ENCODE measurements at regions not wholly inside any gene's neighbourhood (a gene's known extent, or its start where the extent isn't known, plus 50 kb on each side); places are given as distances from the start of the nearest gene placed in this dataset.

DNA sequence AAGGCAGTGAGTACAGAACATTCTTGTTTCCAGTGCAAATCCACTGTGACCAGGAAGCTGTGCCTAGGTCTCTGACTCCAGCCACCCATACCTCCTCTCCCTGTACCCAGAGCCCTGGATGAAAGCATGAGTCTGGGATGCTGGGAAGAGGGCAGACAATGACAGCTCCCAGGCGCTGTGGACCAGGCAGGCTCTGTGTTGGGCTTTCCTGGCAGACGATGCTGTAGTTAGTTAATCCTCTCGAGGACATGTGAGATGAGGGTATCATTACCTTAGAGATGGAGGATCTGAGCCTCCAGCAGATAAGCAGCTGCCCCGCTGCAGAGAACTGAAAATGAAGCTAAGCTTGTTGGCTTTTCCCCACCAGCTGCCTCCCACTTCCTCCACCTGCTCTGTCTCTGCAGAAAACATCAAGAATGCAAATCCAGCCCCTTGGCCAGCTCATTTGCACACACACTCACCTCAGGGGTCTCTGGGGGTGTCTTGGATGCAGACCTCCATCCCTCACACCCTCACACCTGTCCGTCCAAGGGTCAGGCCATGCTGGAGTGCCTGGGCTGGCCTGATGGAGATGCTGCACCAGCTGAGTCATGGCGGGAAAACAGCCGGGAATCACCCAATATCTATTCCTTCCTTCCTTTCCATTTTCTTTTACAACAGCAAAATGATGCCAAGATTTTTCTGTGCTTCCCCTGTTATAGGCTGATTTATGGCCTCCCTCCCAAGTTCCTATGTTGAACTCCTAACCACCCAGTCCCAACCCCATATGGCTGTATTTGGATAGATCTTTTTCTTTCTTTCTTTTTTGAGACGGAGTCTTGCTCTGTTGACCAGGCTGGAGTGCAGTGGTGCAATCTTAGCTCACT lies 94.9 kb upstream of the SEPTIN5 start:
- H3K27ac Mint-ChIP-seq (ENCODE audit: unreplicated experiment), result no peak overlapping the region
- ChIA-PET CTCF (no interaction called here), POLR2A (no interaction called here)
- no peak overlapping the region for H3K4me3 Mint-ChIP-seq (ENCODE audit: unreplicated experiment)
- no peaks in the 10 kb centered on the region for H3K36me3 ChIP-seq (ENCODE audit: control insufficient read depth, insufficient read depth, low read length)
- no TSS peak for BruUV-seq (replicated peaks)
- no peak overlapping the region for H3K4me3 ChIP-seq (ENCODE audit: low read depth, low read length)
- intact Hi-C loops (cut with micrococcal nuclease; ENCODE audit: unreplicated experiment), result no loop called here
- H3K36me3 Mint-ChIP-seq (ENCODE audit: insufficient read depth, unreplicated experiment), result no peaks in the 10 kb centered on the region
- no peak for TF ChIP-seq CTCF (IDR thresholded peaks at IDR 0.05; ENCODE audit: insufficient read depth in 1 of 2, low read depth in 1 of 2, low read length in 1 of 2, severe bottlenecking in 1 of 2, unreplicated experiment in 1 of 2)
- H3K27me3 ChIP-seq (replicated peaks; ENCODE audit: control insufficient read depth, insufficient read depth, low read length), result no peaks in the 10 kb centered on the region
- no peaks in the 10 kb centered on the region for H3K9me3 Mint-ChIP-seq (ENCODE audit: unreplicated experiment)
- peaks cover 15% of the 10 kb centered on the region for H3K27me3 Mint-ChIP-seq (ENCODE audit: insufficient read depth, unreplicated experiment)
- H3K9me3 ChIP-seq, result no peaks in the 10 kb centered on the region
- H3K4me1 ChIP-seq, result no peaks in the 10 kb centered on the region
- no peak for DNase-seq
- no peaks in the 10 kb centered on the region for H3K4me1 Mint-ChIP-seq (ENCODE audit: low read depth, unreplicated experiment)

DNA sequence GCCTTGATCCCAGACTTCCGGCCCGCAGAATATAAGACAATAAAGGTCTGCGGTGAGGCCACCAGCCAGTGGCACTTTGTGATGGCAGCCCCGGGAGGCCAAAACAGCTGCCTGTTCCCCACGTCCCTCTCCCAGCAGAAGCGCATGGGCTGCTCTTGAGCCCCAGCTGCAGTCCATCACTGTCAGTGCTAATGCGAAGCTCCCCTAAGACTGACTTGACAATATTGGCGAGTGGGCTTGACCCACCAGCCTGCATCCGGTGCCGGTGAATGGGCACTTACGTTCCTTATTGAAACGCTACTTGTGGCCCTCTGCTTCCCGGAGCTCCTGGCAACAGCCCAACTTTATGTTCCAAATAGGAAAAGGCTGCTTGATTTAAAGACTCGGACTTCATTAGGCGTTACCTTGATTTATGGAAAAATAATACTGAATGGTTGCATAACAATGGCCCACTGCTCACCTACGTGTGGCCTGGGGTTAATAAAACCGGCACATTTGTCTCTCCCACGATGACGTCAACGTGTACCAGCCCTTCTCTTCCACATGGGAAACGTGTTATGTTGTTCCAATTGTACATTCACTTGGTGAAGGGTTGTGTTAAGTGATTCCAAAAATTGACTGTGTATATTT lies 93.4 kb upstream of the SEPTIN5 start:
- no TSS peak for BruUV-seq (replicated peaks)

More for the DNA sequence above, 93.4 kb upstream of the SEPTIN5 start:
- Mint-ChIP-seq H3K4me1 (ENCODE audit: low read depth, unreplicated experiment) (no peaks in the 10 kb centered on the region), H3K36me3 (ENCODE audit: insufficient read depth, unreplicated experiment) (no peaks in the 10 kb centered on the region), H3K27ac (ENCODE audit: unreplicated experiment) (no peak overlapping the region), H3K27me3 (ENCODE audit: insufficient read depth, unreplicated experiment) (peaks cover 8% of the 10 kb centered on the region), H3K4me3 (ENCODE audit: unreplicated experiment) (no peak overlapping the region), H3K9me3 (ENCODE audit: unreplicated experiment) (no peaks in the 10 kb centered on the region)
- ChIA-PET CTCF (no interaction called here), POLR2A (no interaction called here)
- intact Hi-C loops (cut with micrococcal nuclease; ENCODE audit: unreplicated experiment), result no loop called here
- Histone ChIP-seq H3K27me3 (replicated peaks; ENCODE audit: control insufficient read depth, insufficient read depth, low read length) (no peaks in the 10 kb centered on the region), H3K4me1 (no peaks in the 10 kb centered on the region), H3K36me3 (ENCODE audit: control insufficient read depth, insufficient read depth, low read length) (no peaks in the 10 kb centered on the region), H3K4me3 (ENCODE audit: low read depth, low read length) (no peak overlapping the region), H3K9me3 (no peaks in the 10 kb centered on the region)
- TF ChIP-seq CTCF (IDR thresholded peaks at IDR 0.05; ENCODE audit: insufficient read depth in 1 of 2, low read depth in 1 of 2, low read length in 1 of 2, severe bottlenecking in 1 of 2, unreplicated experiment in 1 of 2), result no peak
- no peak for DNase-seq
